PC-9 (cell line): ENCODE measurements at regions not wholly inside any gene's neighbourhood (a gene's known extent, or its start where the extent isn't known, plus 50 kb on each side); places are given as distances from the start of the nearest gene placed in this dataset.

ENCODE experiments used
- BruUV-seq: library from RNA; stranded (reverse); fragments of 400-500 nt; replicated peaks from 2 replicates; lab custom pipeline; 2021; lab: Mats Ljungman, UMichigan
- CTCF ChIA-PET: fragments of 300-600 bp; sonication (Branson Sonifier 250); formaldehyde crosslinking; loops from one replicate; lab custom pipeline; 2022; ENCODE audit warnings: antibody characterized with exemption; lab: Charles Lee
- POLR2A ChIA-PET: fragments of 300-600 bp; sonication (Branson Sonifier 250); formaldehyde crosslinking; loops from one replicate; lab custom pipeline; 2022; ENCODE audit warnings: antibody characterized with exemption; ENCODE audit not compliant: unreplicated experiment; lab: Charles Lee
- DNase-seq, 2 experiments: peaks; one replicate each; pipeline versions ENCODE4 v3.0.0 to v3.0.0-alpha.2; 2015 to 2022; ENCODE audit warnings: mixed read lengths in 1 of 2
- H2AFZ ChIP-seq: fragments of 200-600 bp; sonication (generic); 2 replicates; pipeline ENCODE4 v1.8.1; 2017; ENCODE audit warnings: antibody characterized with exemption
- H3F3A ChIP-seq: fragments of 200-600 bp; sonication (generic); 2 replicates; pipeline ENCODE4 v1.8.1; 2017; ENCODE audit warnings: antibody characterized with exemption, mild to moderate bottlenecking, low read depth; ENCODE audit not compliant: insufficient read depth
- H3K27ac ChIP-seq: fragments of 200-600 bp; sonication (generic); 2 replicates; pipeline ENCODE4 v1.6.1; 2016; ENCODE audit warnings: mixed run types
- H3K27me3 ChIP-seq: fragments of 200-600 bp; sonication (generic); 2 replicates; pipeline ENCODE4 v1.6.1; 2016; ENCODE audit warnings: low read depth, mixed run types; ENCODE audit not compliant: insufficient read depth
- H3K36me3 ChIP-seq: fragments of 200-600 bp; sonication (generic); 2 replicates; pipeline ENCODE4 v1.6.1; 2016; ENCODE audit warnings: low read depth, mixed run types
- H3K4me1 ChIP-seq: fragments of 200-600 bp; sonication (generic); replicated peaks from 2 replicates; pipeline ENCODE4 v1.6.1; 2016; ENCODE audit warnings: mixed run types; ENCODE audit not compliant: insufficient read depth
- H3K4me2 ChIP-seq: fragments of 200-600 bp; sonication (generic); 2 replicates; pipeline ENCODE4 v1.6.1; 2017; ENCODE audit warnings: mixed run types
- H3K4me3 ChIP-seq: fragments of 200-600 bp; sonication (generic); 2 replicates; pipeline ENCODE4 v1.6.1; 2016; ENCODE audit warnings: mixed run types
- H3K79me2 ChIP-seq: fragments of 200-600 bp; sonication (generic); 2 replicates; pipeline ENCODE4 v1.6.1; 2017; ENCODE audit warnings: low read depth, mixed run types
- H3K9me2 ChIP-seq: fragments of 200-600 bp; sonication (generic); 2 replicates; pipeline ENCODE4 v1.8.1; 2017; ENCODE audit warnings: mild to moderate bottlenecking; ENCODE audit not compliant: insufficient read depth
- H3K9me3 ChIP-seq: fragments of 200-600 bp; sonication (generic); 2 replicates; pipeline ENCODE4 v1.8.1; 2016; ENCODE audit warnings: low read depth; ENCODE audit not compliant: insufficient read depth
- H4K20me1 ChIP-seq: fragments of 200-600 bp; sonication (generic); 2 replicates; pipeline ENCODE4 v1.8.1; 2017; ENCODE audit not compliant: insufficient read depth
- CTCF ChIP-seq: fragments of 200-600 bp; sonication (generic); conservative IDR thresholded peaks from 2 replicates; pipeline ENCODE4 v1.6.1; 2017; ENCODE audit warnings: mixed run types, antibody characterized with exemption, mild to moderate bottlenecking, moderate library complexity
- EZH2 ChIP-seq: fragments of 200-600 bp; sonication (generic); IDR thresholded peaks from 2 replicates; pipeline ENCODE4 v1.8.0; 2017; ENCODE audit warnings: antibody characterized with exemption, low read depth
- intact Hi-C: fragments of 100-400 bp; cut with micrococcal nuclease; formaldehyde crosslinking; loops from one replicate; pipeline ENCODE4 v1.10.0; 2022; ENCODE audit not compliant: unreplicated experiment

DNA sequence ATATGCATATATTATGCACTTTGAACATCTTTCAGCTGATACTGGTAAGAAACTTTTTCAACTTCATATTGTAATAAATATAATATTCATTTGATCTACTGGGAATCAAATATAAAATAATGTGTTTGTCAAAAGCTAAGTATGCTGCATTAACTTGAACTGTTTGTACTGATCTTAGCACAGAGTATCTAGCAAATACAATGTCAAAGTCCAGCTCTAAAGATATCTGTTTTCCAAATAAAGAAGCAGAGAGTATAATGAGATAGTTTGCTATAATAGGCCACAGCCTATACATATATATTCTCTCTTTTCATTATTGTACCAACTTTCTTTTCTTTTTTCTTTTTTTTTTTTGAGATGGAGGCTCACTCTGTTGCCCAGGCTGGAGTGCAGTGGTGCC lies 417.0 kb downstream of the TMEM161B start:
- TF ChIP-seq EZH2 = no peak
- no peak for TF ChIP-seq CTCF
- no peaks in the 10 kb centered on the region for H3K36me3 ChIP-seq
- DNase-seq = no peak
- ChIA-PET CTCF (no interaction called here), POLR2A (no interaction called here)
- H2AFZ ChIP-seq = no peak overlapping the region
- H3K9me3 ChIP-seq = no peaks in the 10 kb centered on the region
- no peak overlapping the region for H3K27ac ChIP-seq
- H4K20me1 ChIP-seq = no peaks in the 10 kb centered on the region
- no peak overlapping the region for H3K4me3 ChIP-seq
- H3F3A ChIP-seq = no peaks in the 10 kb centered on the region
- no peak overlapping the region for H3K4me2 ChIP-seq
- H3K79me2 ChIP-seq = no peaks in the 10 kb centered on the region
- no peaks in the 10 kb centered on the region for H3K9me2 ChIP-seq
- BruUV-seq = no TSS peak
- H3K27me3 ChIP-seq = no peaks in the 10 kb centered on the region
- no peaks in the 10 kb centered on the region for H3K4me1 ChIP-seq
- intact Hi-C loops = no loop called here

- BruUV-seq = no TSS peak
Measured at GRCh38 chr5:87850843-87851242, 417.8 kb downstream of the TMEM161B start.

DNA sequence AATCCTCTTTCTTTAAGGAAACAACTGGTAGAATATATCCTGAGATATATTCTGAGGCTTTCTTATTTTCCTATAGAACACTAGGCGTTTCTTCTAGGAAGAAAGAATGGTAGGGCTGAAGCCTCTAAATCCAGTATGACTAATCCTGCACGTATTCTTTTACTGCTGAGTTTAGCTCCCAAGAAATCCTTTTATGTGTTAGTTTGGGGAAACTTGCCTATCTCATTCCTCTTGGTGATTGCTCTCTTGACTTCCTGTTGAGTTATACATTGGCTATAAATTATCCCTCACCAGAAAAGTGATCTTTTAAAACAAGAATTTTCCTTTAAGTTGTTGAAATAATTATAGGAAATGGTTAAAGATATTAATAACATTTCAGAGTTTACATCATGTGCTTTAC lies 422.9 kb downstream of the TMEM161B start:
- Histone ChIP-seq H3K27me3 (no peaks in the 10 kb centered on the region), H3F3A (no peaks in the 10 kb centered on the region), H3K9me3 (no peaks in the 10 kb centered on the region), H3K36me3 (no peaks in the 10 kb centered on the region), H3K4me3 (no peak overlapping the region), H3K9me2 (no peaks in the 10 kb centered on the region), H3K4me1 (no peaks in the 10 kb centered on the region), H3K4me2 (no peak overlapping the region), H3K27ac (no peak overlapping the region), H2AFZ (no peak overlapping the region; the same call in 1 of the 2 replicates), H3K79me2 (no peaks in the 10 kb centered on the region), H4K20me1 (no peaks in the 10 kb centered on the region)
- intact Hi-C loops = no loop called here
- POLR2A ChIA-PET = no interaction called here
- CTCF ChIA-PET = no interaction called here
- no peak for DNase-seq
- no peak for TF ChIP-seq CTCF
- TF ChIP-seq EZH2 = no peak
- no TSS peak for BruUV-seq

More at GRCh38 chr5:87850843-87851242, 417.8 kb downstream of the TMEM161B start:
- no peaks in the 10 kb centered on the region for H4K20me1 ChIP-seq
- no peak overlapping the region for H3K4me2 ChIP-seq
- ChIA-PET CTCF (no interaction called here), POLR2A (no interaction called here)
- no peak for TF ChIP-seq CTCF
- TF ChIP-seq EZH2 = no peak
- no peak for DNase-seq
- no peak overlapping the region for H3K4me3 ChIP-seq
- no peaks in the 10 kb centered on the region for H3K9me3 ChIP-seq
- no peaks in the 10 kb centered on the region for H3K27me3 ChIP-seq
- no peaks in the 10 kb centered on the region for H3F3A ChIP-seq
- H3K4me1 ChIP-seq = no peaks in the 10 kb centered on the region
- no peaks in the 10 kb centered on the region for H3K79me2 ChIP-seq
- H3K27ac ChIP-seq = no peak overlapping the region
- intact Hi-C loops = no loop called here
- H3K9me2 ChIP-seq = no peaks in the 10 kb centered on the region
- no peak overlapping the region for H2AFZ ChIP-seq
- no peaks in the 10 kb centered on the region for H3K36me3 ChIP-seq
